OCI-LY7 (cell line): ENCODE measurements at regions not wholly inside any gene's neighbourhood (a gene's known extent, or its start where the extent isn't known, plus 50 kb on each side); places are given as distances from the start of the nearest gene placed in this dataset.

ENCODE experiments used
- BruUV-seq: library from RNA; stranded (reverse); fragments of 400-500 nt; replicated peaks from 2 replicates; lab custom pipeline; 2021; lab: Mats Ljungman, UMichigan
- CTCF ChIA-PET: fragments of 300-600 bp; sonication (Branson Sonifier 250); formaldehyde crosslinking; loops from one replicate; lab custom pipeline; 2022; ENCODE audit warnings: antibody characterized with exemption; ENCODE audit not compliant: unreplicated experiment; lab: Charles Lee
- POLR2A ChIA-PET: fragments of 300-600 bp; sonication (Branson Sonifier 250); formaldehyde crosslinking; loops from one replicate; lab custom pipeline; 2022; ENCODE audit warnings: antibody characterized with exemption; lab: Charles Lee
- DNase-seq: peaks from one replicate; pipeline ENCODE4 v3.0.0-alpha.2; 2015; ENCODE audit warnings: low spot score
- H2AFZ ChIP-seq: fragments of 200-600 bp; sonication (generic), shearing (Covaris generic); 2 replicates; pipeline ENCODE4 v1.6.1; 2014; ENCODE audit warnings: mild to moderate bottlenecking, antibody characterized with exemption, low read length, moderate library complexity
- H3K27ac ChIP-seq: fragments of 200-600 bp; sonication (generic); 2 replicates; pipeline ENCODE4 v1.5.1; 2014; ENCODE audit warnings: mixed run types, low read depth, mild to moderate bottlenecking, moderate library complexity, low read length, inconsistent platforms; ENCODE audit not compliant: poor library complexity, severe bottlenecking
- H3K36me3 ChIP-seq: fragments of 200-600 bp; sonication (generic); 2 replicates; pipeline ENCODE4 v1.6.1; 2014; ENCODE audit warnings: mild to moderate bottlenecking, antibody characterized with exemption, low read length, moderate library complexity, mixed read lengths; ENCODE audit not compliant: insufficient read depth
- H3K4me1 ChIP-seq: fragments of 200-600 bp; sonication (generic); 2 replicates; pipeline ENCODE4 v1.5.1; 2014; ENCODE audit warnings: mild to moderate bottlenecking, low read length; ENCODE audit not compliant: insufficient read depth, poor library complexity, severe bottlenecking
- H3K4me2 ChIP-seq: fragments of 200-600 bp; sonication (generic); 2 replicates; pipeline ENCODE4 v1.6.1; 2014; ENCODE audit warnings: mild to moderate bottlenecking, low read length
- H3K4me3 ChIP-seq: fragments of 200-600 bp; sonication (generic); 2 replicates; pipeline ENCODE4 v1.5.1; 2014; ENCODE audit warnings: mild to moderate bottlenecking, low read depth, low read length; ENCODE audit not compliant: poor library complexity, severe bottlenecking
- H3K79me2 ChIP-seq: fragments of 200-600 bp; sonication (generic); 2 replicates; pipeline ENCODE4 v1.6.1; 2016; ENCODE audit warnings: low read depth, mild to moderate bottlenecking, low read length, moderate library complexity, mixed read lengths; ENCODE audit not compliant: insufficient read depth
- H3K9me2 ChIP-seq: fragments of 200-600 bp; sonication (generic); 2 replicates; pipeline ENCODE4 v1.6.1; 2016; ENCODE audit warnings: mild to moderate bottlenecking, low read length, mixed read lengths; ENCODE audit not compliant: insufficient read depth
- H3K9me3 ChIP-seq: fragments of 200-600 bp; sonication (generic); 2 replicates; pipeline ENCODE4 v1.6.1; 2014; ENCODE audit warnings: mild to moderate bottlenecking, mixed run types, low read length, mixed read lengths
- H4K20me1 ChIP-seq: fragments of 200-600 bp; sonication (generic); 2 replicates; pipeline ENCODE4 v1.6.1; 2014; ENCODE audit warnings: mild to moderate bottlenecking, antibody characterized with exemption, low read length, moderate library complexity, mixed read lengths; ENCODE audit not compliant: insufficient read depth
- EZH2phosphoT487 ChIP-seq: fragments of 200-600 bp; sonication (generic); IDR thresholded peaks from 2 replicates; pipeline ENCODE4 v1.6.1; 2018; ENCODE audit warnings: low read depth, borderline replicate concordance, mild to moderate bottlenecking, mixed run types, antibody characterized with exemption, low read length, moderate library complexity, mixed read lengths
- intact Hi-C: fragments of 100-400 bp; cut with micrococcal nuclease; formaldehyde crosslinking; loops from one replicate; pipeline ENCODE4 v1.10.0; 2022; ENCODE audit not compliant: unreplicated experiment
- TF ChIP-seq, protein P1 (sequence below): fragments of 200-600 bp; sonication (generic); conservative IDR thresholded peaks from 2 replicates; pipeline ENCODE4 v1.5.1; 2014; ENCODE audit warnings: mild to moderate bottlenecking, antibody characterized with exemption, low read length, moderate library complexity, mixed read lengths

DNA sequence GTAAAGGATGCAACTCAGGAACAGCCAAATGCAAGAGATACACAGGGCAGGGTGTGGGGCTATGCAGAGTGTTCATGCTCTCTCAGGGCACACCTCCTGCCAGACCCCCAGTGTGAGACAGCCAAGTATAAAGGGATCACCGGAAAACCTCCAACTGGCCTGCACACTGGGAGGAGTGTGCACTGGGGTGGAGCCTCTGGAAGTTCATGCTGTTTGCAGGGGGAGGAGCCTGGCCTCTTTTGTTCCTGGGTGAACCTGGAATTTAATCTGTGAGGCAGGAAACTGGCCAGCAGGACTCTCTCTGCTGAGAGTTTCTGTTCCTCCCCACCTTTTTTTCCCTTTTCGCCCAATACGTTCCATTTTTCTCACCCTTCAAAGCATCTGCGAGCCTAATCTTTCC is 204.1 kb downstream of the WNT5A start:
- TF ChIP-seq, protein P1, sequence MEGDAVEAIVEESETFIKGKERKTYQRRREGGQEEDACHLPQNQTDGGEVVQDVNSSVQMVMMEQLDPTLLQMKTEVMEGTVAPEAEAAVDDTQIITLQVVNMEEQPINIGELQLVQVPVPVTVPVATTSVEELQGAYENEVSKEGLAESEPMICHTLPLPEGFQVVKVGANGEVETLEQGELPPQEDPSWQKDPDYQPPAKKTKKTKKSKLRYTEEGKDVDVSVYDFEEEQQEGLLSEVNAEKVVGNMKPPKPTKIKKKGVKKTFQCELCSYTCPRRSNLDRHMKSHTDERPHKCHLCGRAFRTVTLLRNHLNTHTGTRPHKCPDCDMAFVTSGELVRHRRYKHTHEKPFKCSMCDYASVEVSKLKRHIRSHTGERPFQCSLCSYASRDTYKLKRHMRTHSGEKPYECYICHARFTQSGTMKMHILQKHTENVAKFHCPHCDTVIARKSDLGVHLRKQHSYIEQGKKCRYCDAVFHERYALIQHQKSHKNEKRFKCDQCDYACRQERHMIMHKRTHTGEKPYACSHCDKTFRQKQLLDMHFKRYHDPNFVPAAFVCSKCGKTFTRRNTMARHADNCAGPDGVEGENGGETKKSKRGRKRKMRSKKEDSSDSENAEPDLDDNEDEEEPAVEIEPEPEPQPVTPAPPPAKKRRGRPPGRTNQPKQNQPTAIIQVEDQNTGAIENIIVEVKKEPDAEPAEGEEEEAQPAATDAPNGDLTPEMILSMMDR: no peak
- TF ChIP-seq EZH2phosphoT487: no peak
- H3K9me2 ChIP-seq: no peaks in the 10 kb centered on the region
- no peak overlapping the region for H3K27ac ChIP-seq
- H2AFZ ChIP-seq: no peak overlapping the region
- ChIA-PET POLR2A (no interaction called here), CTCF (no interaction called here)
- intact Hi-C loops: no loop called here
- H3K36me3 ChIP-seq: no peaks in the 10 kb centered on the region
- H3K4me2 ChIP-seq: no peak overlapping the region
- no peaks in the 10 kb centered on the region for H3K4me1 ChIP-seq
- no peak for DNase-seq
- no TSS peak for BruUV-seq
- H3K9me3 ChIP-seq: no peaks in the 10 kb centered on the region
- H3K79me2 ChIP-seq: no peaks in the 10 kb centered on the region
- no peak overlapping the region for H3K4me3 ChIP-seq
- no peaks in the 10 kb centered on the region for H4K20me1 ChIP-seq

DNA sequence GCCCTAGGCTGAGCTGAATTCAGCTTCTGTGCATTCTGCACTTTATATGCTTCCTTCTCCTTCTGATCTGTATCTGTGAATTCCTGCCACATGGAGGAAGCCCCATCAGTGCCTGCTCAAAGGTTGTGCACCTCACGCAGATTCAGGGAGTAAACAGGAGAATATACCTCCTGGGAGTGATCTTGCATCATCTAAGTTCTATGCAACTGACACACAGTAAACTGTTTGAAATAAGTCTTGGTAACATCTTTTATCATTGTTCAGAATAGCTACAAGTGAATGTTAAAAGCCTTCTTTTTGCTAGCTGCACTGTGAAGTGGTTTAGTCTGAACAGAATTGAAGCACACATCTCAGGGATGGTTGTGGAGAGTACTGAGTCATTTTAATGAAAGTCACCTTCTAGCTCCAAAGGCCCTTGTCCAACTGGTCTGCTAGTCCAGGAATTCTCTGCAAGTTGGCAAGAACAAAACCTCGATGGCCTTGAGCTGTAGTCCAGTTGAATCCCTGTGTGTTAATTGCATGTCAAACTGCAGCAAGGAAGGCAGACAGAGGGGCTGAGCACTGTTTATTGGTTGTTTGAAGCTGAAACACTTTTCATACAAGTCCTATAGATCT is 215.0 kb downstream of the WNT5A start:
- Histone ChIP-seq H3K27ac (no peak overlapping the region), H2AFZ (peak overlapping the region; percentile 17; the same call in 1 of the 2 replicates), H4K20me1 (no peaks in the 10 kb centered on the region), H3K4me3 (no peak overlapping the region), H3K9me2 (no peaks in the 10 kb centered on the region), H3K79me2 (no peaks in the 10 kb centered on the region), H3K36me3 (no peaks in the 10 kb centered on the region), H3K4me2 (no peak overlapping the region), H3K9me3 (no peaks in the 10 kb centered on the region), H3K4me1 (peaks cover 4% of the 10 kb centered on the region)
- ChIA-PET CTCF (no interaction called here), POLR2A (interaction anchor here (0.7 to 2.0 kb wide), 7 partner anchors 9 to 41 kb away, joined by 3 to 6 read pairs (median 3); no protein-coding TSS in a partner anchor)
- TF ChIP-seq, protein P1: no peak
- no peak for TF ChIP-seq EZH2phosphoT487
- DNase-seq: no peak
- intact Hi-C loops: no loop called here
- no TSS peak for BruUV-seq

DNA sequence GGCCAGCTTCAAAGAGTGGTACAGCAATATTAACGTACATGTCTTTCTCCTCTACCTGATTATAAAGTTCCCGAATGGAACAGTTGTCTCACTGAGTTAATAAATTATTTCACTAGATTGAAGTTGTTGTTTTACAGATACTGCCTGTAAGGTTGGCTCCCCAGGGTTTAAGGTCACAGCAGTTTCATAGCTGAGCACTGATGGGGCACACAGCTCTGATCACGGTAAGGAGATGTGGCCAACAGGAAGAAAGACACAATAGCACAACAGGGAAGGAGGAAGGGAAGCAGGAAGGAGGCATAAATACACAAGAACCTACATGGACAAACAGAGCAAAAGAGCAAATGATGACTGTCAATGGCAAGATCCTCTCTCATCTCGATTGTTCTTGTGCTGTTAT is 215.6 kb downstream of the WNT5A start:
- peaks cover 4% of the 10 kb centered on the region for H3K4me1 ChIP-seq
- H3K9me2 ChIP-seq: no peaks in the 10 kb centered on the region
- no TSS peak for BruUV-seq
- CTCF ChIA-PET: no interaction called here
- no peak overlapping the region for H3K4me3 ChIP-seq
- no peak for DNase-seq
- H3K36me3 ChIP-seq: no peaks in the 10 kb centered on the region
- H3K9me3 ChIP-seq: no peaks in the 10 kb centered on the region
- no peak overlapping the region for H3K4me2 ChIP-seq
- intact Hi-C loops: no loop called here
- POLR2A ChIA-PET: interaction anchor here (1.1 to 1.5 kb wide), 3 partner anchors 16 to 71 kb away, joined by 3 read pairs; no protein-coding TSS in a partner anchor
- no peak for TF ChIP-seq EZH2phosphoT487
- TF ChIP-seq, protein P1: no peak
- no peaks in the 10 kb centered on the region for H3K79me2 ChIP-seq
- peak overlapping the region; percentile 17; the same call in 1 of the 2 replicates for H2AFZ ChIP-seq
- no peaks in the 10 kb centered on the region for H4K20me1 ChIP-seq
- H3K27ac ChIP-seq: no peak overlapping the region
